MG63 (cell line): ENCODE measurements at regions not wholly inside any gene's neighbourhood (a gene's known extent, or its start where the extent isn't known, plus 50 kb on each side); places are given as distances from the start of the nearest gene placed in this dataset.
"Not testable (repeated sequence)": the region's sequence is repeated elsewhere in the genome, so short reads cannot be mapped to it uniquely, and the experiment has no call there.

Experiments
- DNase-seq: peaks from one replicate; pipeline ENCODE4 v3.0.0-alpha.2; 2020
- H3K27me3 ChIP-seq: fragments of 250-450 bp; sonication (Bioruptor Pico); 2 replicates; pipeline ENCODE4 v1.5.1; 2020; ENCODE audit warnings: mild to moderate bottlenecking, moderate library complexity
- H3K36me3 ChIP-seq: fragments of 250-450 bp; sonication (Bioruptor Pico); 2 replicates; pipeline ENCODE4 v1.5.1; 2020; ENCODE audit warnings: mild to moderate bottlenecking, moderate library complexity
- H3K4me3 ChIP-seq: fragments of 250-450 bp; sonication (Bioruptor Pico); 2 replicates; pipeline ENCODE4 v1.5.1; 2020; ENCODE audit warnings: mild to moderate bottlenecking, moderate library complexity
- H3K9me3 ChIP-seq: fragments of 250-450 bp; sonication (Bioruptor Pico); 2 replicates; pipeline ENCODE4 v1.5.1; 2020; ENCODE audit warnings: mild to moderate bottlenecking, moderate library complexity

GRCh38 chr20:7760247-7761031 lies 179.8 kb downstream of the HAO1 start:
- Histone ChIP-seq H3K27me3 (no peaks in the 10 kb centered on the region), H3K4me3 (no peak overlapping the region), H3K9me3 (no peaks in the 10 kb centered on the region), H3K36me3 (no peaks in the 10 kb centered on the region)
- no peak for DNase-seq

- DNase-seq: no peak
- peaks cover 2% of the 10 kb centered on the region; the same call in 1 of the 2 replicates for H3K9me3 ChIP-seq
- H3K4me3 ChIP-seq: no peak overlapping the region
- H3K36me3 ChIP-seq: no peaks in the 10 kb centered on the region
- H3K27me3 ChIP-seq: no peaks in the 10 kb centered on the region
Measured at GRCh38 chr20:7765221-7765620, 175.0 kb downstream of the HAO1 start.

DNA sequence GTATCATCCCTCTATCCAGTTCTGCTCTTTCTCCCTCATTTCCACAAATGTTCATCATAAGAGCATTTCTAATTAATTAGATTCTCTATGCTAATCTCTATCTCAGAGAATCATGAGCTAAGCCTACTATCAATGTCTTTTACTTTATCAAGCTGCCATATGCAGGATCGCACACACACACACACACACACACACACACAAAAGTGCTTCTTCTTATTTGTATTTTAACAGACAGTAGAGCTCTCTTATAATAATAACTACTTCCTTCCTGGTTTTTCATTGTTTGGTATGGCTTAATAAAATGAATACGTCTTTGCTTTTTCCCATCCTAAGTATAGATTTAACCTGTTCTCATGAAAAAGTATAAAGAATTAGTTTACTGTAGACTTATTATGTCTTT lies 170.2 kb downstream of the HAO1 start:
- H3K27me3 ChIP-seq: no peaks in the 10 kb centered on the region
- H3K9me3 ChIP-seq: peaks cover 8% of the 10 kb centered on the region; the same call in 1 of the 2 replicates
- no peak for DNase-seq
- no peaks in the 10 kb centered on the region for H3K36me3 ChIP-seq
- no peak overlapping the region for H3K4me3 ChIP-seq

DNA sequence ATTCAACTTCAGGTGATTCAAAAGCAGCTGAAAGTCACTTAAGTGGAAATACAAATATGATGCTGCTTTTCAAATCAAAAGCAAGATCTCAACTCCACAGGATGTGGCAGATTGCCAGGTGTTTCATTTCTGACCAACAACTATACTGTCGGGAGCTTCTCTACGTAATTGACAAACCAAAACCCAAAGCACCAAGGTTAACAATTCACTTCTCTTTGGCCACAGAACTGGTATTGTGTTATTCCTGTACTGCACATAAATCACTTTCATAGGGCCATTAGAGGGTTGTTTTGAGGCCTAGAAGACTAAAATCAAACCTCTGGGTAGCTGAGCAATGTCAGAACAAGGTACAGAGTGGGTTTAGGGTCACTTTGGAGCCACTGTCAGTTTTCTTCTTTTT lies 169.7 kb downstream of the HAO1 start:
- DNase-seq: no peak
- no peaks in the 10 kb centered on the region for H3K27me3 ChIP-seq
- H3K4me3 ChIP-seq: no peak overlapping the region
- H3K36me3 ChIP-seq: no peaks in the 10 kb centered on the region
- peaks cover 8% of the 10 kb centered on the region; the same call in 1 of the 2 replicates for H3K9me3 ChIP-seq

GRCh38 chr20:7772371-7772770 lies 167.9 kb downstream of the HAO1 start:
- peaks cover 11% of the 10 kb centered on the region for H3K9me3 ChIP-seq
- no peak overlapping the region for H3K4me3 ChIP-seq
- no peaks in the 10 kb centered on the region for H3K36me3 ChIP-seq
- peak; percentile 72 for DNase-seq
- H3K27me3 ChIP-seq: no peaks in the 10 kb centered on the region

DNA sequence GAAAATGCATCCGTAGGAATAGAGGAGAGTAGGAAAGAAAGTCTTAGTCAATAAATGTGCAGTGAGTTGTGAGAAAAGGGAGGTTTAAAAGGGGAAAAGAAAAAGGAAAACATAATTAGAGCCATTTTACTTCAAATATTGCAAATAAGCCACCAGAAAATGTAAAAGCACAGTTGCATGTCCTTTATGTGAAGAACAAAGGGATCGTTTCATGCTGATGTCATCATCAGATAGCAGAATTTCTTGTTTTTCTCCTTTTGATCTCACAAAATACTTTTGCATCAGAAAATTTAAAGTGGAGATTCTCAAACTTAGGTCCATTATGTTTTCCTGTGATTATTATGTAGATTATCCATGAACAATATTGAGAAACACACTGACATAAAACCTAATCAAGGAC lies 166.7 kb downstream of the HAO1 start:
- Histone ChIP-seq H3K9me3 (peaks cover 11% of the 10 kb centered on the region), H3K36me3 (no peaks in the 10 kb centered on the region), H3K4me3 (no peak overlapping the region), H3K27me3 (no peaks in the 10 kb centered on the region)
- DNase-seq: no peak

DNA sequence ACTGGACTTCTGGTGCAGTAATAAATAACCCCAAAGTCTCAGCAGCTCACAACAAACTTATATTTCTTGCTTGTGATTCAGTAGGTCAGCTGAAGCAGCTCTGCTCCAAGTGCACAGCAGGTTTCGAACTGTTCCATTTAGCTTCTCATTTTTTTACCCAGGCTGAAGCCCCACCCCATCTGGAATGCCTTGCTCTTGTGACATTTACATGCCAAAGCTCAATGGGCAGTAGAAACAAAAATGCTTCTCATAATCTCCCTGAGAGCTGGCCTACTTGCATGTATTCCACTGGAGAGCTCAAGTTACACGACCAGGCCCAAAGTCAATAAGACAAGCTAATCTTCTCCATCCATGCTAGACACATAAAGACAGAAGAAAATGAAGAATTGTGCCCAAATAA lies 165.2 kb downstream of the HAO1 start:
- no peaks in the 10 kb centered on the region for H3K36me3 ChIP-seq
- no peaks in the 10 kb centered on the region for H3K27me3 ChIP-seq
- peaks cover 11% of the 10 kb centered on the region for H3K9me3 ChIP-seq
- H3K4me3 ChIP-seq: no peak overlapping the region
- peak; percentile 53 for DNase-seq

GRCh38 chr20:7776148-7776547 lies 164.1 kb downstream of the HAO1 start:
- no peaks in the 10 kb centered on the region for H3K36me3 ChIP-seq
- DNase-seq: no peak
- no peak overlapping the region for H3K4me3 ChIP-seq
- H3K9me3 ChIP-seq: peaks cover 11% of the 10 kb centered on the region
- no peaks in the 10 kb centered on the region for H3K27me3 ChIP-seq

DNA sequence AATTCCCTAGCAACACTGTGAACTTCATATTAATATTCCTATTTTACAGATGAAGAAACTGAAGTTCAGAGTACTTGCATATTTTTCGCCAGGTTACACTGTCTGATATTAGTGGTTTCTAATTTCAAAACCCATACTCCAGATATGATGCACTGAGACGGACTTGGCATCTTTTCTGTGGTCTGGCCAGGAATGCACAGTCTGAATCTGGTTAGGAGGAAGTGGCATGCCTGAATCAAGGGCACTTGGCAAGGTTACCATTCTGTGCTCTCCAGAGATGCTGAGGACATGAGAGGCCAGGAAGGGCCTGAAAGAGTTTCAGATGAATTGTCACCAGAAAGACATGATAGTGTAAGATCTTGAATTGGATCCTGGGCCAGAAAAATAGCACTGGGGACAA lies 150.1 kb downstream of the HAO1 start:
- H3K4me3 ChIP-seq: no peak overlapping the region
- H3K9me3 ChIP-seq: no peaks in the 10 kb centered on the region
- H3K36me3 ChIP-seq: no peaks in the 10 kb centered on the region
- H3K27me3 ChIP-seq: no peaks in the 10 kb centered on the region
- DNase-seq: peak; percentile 85

DNA sequence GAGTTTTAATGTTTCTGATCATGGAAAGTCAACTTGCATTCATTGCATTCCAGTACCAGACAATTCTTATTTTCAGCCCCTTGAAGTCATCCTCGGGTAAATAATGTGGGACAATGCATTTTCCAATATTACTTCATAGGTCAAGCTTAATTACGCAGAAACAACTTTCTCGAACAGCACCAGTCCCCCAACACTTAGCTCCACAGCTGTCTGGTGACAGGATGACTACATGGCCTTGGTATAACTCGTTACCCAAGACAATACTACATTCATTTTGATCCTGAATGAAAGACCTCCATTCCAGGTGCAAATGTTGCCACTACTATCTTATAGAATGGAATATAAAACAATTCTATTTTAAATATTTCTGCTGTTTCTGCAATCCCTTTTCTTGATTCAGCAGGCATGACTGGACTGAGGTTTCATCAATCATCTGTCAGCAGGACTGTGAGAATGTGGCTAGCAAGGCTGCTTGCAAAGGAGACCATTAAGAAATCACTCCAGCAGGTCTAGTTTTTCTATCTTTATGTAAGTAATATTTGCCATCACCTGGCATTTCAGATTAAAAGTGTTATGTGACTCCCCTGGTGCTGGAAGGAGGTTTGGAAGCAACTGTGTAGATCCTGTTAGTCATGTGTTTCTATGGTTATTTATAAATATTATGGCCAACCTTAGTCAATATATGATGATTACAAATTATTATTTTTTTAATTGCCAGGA lies 147.9 kb downstream of the HAO1 start:
- no peak for DNase-seq
- Histone ChIP-seq H3K9me3 (peaks cover 3% of the 10 kb centered on the region), H3K4me3 (no peak overlapping the region), H3K27me3 (no peaks in the 10 kb centered on the region), H3K36me3 (no peaks in the 10 kb centered on the region)

- Histone ChIP-seq H3K9me3 (peaks cover 3% of the 10 kb centered on the region), H3K36me3 (no peaks in the 10 kb centered on the region), H3K27me3 (no peaks in the 10 kb centered on the region), H3K4me3 (no peak overlapping the region)
- DNase-seq: no peak
Measured at GRCh38 chr20:7798176-7798575, 142.1 kb downstream of the HAO1 start.

- Histone ChIP-seq H3K4me3 (no peak overlapping the region), H3K9me3 (peaks cover 3% of the 10 kb centered on the region), H3K36me3 (no peaks in the 10 kb centered on the region), H3K27me3 (no peaks in the 10 kb centered on the region)
- DNase-seq: no peak
Measured at GRCh38 chr20:7799862-7800261, 140.4 kb downstream of the HAO1 start.

GRCh38 chr20:7803411-7804151 lies 136.7 kb downstream of the HAO1 start:
- not testable (repeated sequence) for H3K27me3 ChIP-seq, H3K36me3 ChIP-seq, H3K9me3 ChIP-seq
- DNase-seq: peak; percentile 47
- H3K4me3 ChIP-seq: peak overlapping the region; percentile 41

DNA sequence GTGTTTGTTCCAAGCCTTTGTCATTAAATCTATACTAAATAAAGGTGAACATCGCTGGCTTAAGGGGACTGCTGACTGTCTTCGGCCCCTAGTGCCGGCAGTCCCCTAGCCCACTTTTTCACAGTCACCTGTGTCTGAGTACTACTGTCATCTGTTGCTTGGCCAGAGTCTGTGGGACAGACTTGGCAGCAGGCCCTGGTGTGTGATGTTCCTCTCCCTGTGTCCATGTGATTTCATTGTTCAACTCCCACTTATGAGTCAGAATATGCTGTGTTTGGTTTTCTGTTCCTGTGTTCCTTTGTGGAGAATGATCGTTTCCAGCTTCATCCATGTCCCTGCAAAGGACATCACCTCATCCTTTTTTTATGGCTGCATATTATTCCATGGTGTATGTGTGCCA lies 133.4 kb downstream of the HAO1 start:
- no peak overlapping the region for H3K4me3 ChIP-seq
- H3K27me3 ChIP-seq: no peaks in the 10 kb centered on the region
- no peaks in the 10 kb centered on the region for H3K36me3 ChIP-seq
- peaks cover 3% of the 10 kb centered on the region; the same call in 1 of the 2 replicates for H3K9me3 ChIP-seq
- DNase-seq: no peak

GRCh38 chr20:7817286-7817685 lies 123.0 kb downstream of the HAO1 start:
- Histone ChIP-seq H3K36me3 (no peaks in the 10 kb centered on the region), H3K4me3 (no peak overlapping the region), H3K27me3 (no peaks in the 10 kb centered on the region), H3K9me3 (no peaks in the 10 kb centered on the region)
- no peak for DNase-seq

GRCh38 chr20:7818477-7818876 lies 121.8 kb downstream of the HAO1 start:
- no peaks in the 10 kb centered on the region for H3K27me3 ChIP-seq
- H3K4me3 ChIP-seq: no peak overlapping the region
- DNase-seq: no peak
- no peaks in the 10 kb centered on the region; the same call in 1 of the 2 replicates for H3K9me3 ChIP-seq
- H3K36me3 ChIP-seq: no peaks in the 10 kb centered on the region

GRCh38 chr20:7820897-7821296 lies 119.4 kb downstream of the HAO1 start:
- Histone ChIP-seq H3K9me3 (no peaks in the 10 kb centered on the region; the same call in 1 of the 2 replicates), H3K36me3 (no peaks in the 10 kb centered on the region), H3K4me3 (no peak overlapping the region), H3K27me3 (no peaks in the 10 kb centered on the region)
- DNase-seq: no peak
